ENCODE measurements at regions not wholly inside any gene's neighbourhood (a gene's known extent, or its start where the extent isn't known, plus 50 kb on each side); places are given as distances from the start of the nearest gene placed in this dataset.

DNA sequence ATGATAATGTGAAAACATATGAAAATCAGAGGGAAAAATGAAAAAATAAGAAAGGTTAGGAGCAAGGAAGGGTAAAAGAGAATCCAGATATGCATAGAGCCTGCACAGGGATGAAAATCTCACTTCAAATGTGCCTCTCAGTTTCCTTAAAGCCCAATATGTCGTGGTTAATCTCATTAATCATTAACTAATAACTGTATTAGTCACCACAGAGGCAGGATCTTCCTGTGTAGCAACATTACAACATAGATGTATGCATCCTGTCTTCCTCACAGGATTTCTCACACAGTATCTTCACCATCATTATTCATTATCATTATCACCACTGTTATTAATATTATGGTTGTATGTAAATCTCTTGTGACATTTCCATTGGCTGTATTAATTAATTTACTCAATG is 361.2 kb upstream of the SOX11 start:
- no peak for DNase-seq (ENCODE audit: low read depth in 3 of 3)

DNA sequence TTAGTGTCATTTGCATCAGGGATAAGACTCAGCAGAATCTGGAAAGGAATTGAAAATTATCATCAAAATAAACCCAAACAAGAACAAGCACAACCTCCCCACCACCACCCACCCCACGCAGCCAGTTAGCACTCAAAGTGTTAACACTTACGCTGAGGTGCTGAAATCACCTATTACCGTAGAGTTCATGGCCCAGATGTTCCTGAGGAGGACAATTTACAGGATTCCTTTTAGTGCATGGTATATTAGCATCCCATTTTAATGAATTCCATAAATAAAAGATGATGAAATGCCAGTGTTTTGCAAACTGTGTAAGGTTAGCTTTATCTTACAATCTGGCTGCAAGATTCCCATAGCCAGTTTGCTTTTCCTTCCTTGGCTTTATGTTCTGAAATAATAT is 359.3 kb upstream of the SOX11 start:
- DNase-seq (ENCODE audit: low read depth in 3 of 3): no peak

DNA sequence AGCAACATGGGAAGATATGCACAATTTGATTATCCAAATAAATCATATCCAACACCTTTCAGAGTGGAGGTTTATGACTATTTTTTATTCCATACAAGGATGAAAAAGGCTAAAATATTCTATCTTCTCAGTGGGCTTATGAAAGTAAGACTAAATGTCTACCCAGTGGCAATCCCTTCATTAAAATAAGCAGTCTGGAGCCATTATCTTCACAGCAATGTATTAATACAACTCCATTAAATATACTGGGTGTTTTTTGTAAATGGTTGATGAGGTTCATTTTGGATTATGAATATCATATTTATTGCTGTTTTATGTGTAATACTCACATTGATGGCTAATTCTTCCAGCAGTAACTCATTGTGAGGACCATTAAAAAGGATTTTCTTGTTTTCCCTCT is 352.7 kb upstream of the SOX11 start:
- no peak for DNase-seq (ENCODE audit: low read depth in 3 of 3)

DNA sequence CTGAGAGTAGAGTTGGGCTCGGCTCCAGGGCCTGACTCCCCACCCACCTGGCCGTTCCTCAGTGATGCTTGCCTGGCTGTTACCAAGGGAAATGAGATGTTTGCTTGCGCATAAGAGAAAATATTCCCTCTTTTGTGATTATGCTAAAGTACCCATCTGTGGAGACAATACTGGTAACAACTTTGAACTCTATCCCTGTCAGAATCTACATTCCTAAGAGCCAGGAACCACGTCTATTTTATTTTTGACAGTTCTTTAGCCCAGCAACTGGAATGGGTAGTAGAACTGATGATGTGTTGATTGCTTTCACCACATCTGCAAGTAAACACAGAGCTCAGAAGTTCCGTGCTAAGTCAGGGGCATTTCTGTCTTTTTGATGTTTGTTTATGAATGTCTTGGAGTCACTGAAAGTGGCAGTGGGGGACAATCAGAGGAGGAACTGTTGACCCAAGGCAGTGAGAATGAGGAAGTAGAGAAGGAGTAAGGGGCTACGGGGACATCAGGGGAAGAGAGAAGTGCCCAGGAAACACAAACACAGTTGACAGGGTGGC is 348.3 kb upstream of the SOX11 start:
- DNase-seq (ENCODE audit: low read depth in 3 of 3): no peak

DNA sequence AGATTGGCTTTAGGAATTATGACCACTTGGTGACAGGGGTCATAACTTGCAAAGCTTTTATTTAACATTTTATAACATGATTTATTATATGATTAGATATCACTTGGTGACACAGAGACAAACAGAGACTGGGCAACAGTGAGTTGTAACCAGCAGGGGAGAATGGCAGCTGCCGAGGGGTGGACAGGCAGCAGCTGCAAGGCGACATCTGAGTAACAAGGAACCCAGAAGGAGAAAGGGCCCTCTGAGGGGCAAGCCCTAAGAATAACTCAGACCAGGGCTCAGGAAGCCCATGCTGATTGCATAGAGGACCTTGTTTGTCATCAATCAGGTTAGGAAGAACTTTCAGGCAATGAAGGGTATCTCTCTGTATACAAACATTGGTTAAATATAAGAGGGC is 339.9 kb upstream of the SOX11 start:
- no peak for DNase-seq (ENCODE audit: low read depth in 3 of 3)

DNA sequence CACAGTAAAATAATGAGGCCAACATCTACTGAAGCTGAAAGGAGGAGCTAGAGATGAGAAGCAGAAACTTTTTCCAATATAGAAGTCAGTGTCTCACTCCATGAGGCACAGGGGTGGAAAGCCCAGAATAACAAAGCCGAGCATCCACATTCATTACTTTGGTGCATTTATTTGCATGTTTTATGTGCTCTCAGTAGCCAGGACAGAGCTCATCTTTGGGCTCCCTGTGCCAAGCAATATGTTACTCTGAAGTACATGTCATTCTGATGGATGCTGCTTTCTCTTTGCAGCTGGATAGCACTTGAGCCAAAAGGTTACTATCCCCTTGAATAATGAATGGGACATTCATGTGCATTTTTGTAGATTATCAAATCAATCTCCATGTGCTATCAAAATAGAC is 338.6 kb upstream of the SOX11 start:
- DNase-seq (ENCODE audit: low read depth in 3 of 3): no peak

DNA sequence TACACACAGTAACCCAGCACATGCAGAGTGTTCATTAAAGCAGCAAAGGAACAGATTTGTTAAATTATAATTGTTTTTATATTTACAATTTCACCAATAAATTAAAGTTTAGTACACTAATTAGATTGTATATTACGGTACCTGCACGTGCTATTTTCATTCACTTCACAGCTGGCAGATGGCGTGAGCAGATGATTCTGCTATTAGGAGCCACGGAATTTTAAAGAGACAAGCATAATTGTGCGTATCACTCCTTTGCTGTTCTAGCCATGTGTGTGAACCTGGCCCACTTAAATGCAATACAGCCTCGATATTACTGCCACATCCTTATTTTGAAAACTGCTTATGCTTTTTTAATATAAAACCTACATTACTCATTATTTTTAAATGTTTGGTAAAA is 332.8 kb upstream of the SOX11 start:
- DNase-seq (ENCODE audit: low read depth in 3 of 3): no peak

DNA sequence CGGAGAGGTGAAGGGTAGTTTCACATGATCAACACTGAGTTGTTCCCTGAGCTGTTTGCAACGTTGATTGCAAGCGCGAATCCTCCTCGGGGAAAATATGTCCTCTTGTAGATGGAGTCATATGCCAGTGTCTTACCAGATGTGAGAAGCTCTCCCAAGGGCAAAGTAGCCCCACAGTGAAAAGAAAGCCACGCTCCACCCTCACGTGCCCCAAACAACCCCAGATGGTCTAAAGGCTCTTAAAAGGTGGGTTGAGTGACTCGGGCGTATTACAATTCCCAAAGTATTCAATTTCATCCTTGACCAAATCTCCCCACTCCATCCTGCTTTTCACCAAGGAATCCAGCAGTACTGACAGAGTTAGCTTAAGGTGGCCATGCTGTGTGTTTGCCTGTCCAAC is 332.1 kb upstream of the SOX11 start:
- no peak for DNase-seq (ENCODE audit: low read depth in 3 of 3)

DNA sequence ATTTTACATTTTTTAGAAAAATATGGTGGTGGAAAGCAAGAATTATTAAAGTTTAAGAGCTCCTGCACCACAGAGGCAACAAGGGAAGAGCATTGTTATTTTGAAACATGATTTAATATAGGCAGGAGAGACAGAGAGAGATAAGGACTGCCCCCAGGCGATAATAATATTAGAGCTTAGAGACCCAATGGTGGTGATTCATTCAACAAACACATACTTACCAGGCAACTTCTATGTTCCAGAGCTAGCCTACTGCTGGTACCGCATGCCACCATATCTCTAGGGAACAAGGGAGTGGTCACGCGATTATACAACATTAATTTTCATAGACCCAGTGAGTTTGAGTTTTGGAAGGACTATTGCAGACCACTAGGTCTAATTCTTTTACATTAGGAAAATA is 327.8 kb upstream of the SOX11 start:
- DNase-seq (ENCODE audit: low read depth in 3 of 3): no peak

DNA sequence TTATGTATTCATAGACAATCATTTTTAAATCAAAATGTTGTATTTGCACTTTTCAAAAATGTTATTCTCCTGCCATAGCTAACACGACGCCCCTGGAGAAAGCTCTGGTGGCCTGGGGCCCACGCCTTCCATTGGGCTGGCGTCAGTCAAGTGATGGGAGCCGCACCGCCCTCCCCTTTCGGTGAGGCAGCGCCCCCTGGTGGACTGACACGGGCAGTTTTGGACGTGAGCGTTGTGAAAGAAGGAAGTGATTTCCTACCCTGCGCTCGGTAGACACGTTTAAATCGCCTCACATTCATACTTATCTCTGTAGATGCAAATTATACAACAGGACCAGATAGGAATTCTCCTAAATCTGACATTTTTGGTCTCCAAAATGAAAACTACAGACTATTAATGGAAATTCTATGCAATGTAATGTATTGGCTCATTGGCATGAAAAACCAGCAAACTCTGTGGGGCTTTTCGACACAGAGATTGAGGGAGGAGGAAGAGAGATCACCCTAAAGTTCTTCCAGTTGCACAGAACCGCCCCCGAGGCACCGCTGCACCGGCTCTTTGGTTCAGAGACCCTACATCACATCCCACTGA is 326.2 kb upstream of the SOX11 start:
- DNase-seq (ENCODE audit: low read depth in 3 of 3): no peak

DNA sequence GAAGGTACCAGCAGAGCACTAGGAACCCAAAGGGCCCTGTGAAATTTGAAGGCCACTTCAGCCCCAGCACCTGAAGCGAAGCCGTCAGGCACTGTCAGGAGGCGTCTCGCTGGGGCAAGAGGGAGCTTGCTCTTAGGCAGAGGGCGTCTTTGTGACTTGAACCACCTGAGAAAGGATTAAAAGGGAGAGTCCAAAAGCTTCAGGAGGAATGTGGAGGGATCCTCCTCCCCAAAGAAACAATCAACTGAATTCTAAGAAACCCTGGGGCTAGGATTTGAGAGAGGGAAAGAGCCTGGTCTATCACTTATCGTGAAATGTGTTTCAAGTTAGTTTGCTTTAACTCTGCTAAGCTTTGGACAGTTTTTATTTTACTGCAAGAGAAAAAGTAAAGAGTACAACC is 324.9 kb upstream of the SOX11 start:
- DNase-seq (ENCODE audit: low read depth in 3 of 3): no peak

DNA sequence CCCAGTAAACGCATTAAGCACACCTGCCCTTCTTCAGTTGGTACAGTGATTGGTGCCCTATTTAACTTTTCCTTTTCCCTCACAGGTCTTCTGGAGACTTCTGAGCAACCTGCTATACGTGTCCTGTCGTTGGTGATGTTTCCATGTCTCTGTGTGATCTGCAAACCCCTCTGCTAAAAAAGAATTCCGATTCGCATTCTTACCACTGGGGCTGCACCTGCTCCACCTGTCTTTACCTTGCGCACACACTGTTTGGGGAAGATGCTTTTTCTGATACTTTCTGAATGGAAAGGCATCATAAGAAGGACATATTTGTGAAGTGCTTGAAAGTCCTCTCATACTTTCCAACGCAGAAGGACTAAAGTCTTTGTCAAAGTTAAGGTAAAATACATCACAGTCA is 323.9 kb upstream of the SOX11 start:
- DNase-seq (ENCODE audit: low read depth in 3 of 3): no peak

DNA sequence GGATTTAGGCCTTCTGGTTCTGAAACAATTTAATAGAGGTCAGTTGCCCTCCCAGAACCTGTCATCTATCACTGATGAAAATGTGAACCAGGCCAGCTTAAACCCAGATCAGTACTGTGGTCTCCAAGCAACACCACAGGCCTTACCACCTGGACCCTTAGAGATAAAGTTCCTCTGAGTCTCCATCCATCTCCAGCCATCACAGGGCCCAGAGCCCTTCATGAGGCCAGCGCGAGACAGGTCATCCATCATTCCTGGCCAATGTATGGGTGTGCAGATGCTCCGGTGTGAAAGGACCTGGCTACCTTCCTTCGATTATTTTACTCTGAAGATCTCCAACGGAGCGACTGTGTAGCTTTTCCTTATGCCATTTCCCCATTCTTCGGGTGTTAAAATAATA is 322.7 kb upstream of the SOX11 start:
- DNase-seq (ENCODE audit: low read depth in 3 of 3): no peak

DNA sequence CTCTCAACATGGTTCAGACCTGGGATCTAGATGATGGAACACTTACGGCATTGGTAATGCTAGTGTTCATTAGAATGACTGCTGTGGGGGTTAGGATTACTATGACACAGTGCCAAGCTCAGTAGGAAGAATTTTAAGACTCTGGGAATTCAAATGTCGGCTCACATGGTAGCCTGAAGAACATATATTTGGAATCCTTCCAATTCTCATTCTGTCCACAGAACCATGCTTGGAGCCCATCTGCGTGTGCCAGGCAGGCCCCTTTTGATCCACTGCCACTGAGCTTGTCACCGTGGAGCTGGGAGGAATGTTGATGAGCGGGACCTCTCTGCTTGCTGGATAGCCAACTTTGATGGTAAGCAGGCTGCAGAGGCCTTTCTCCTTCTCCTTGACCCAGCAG is 322.0 kb upstream of the SOX11 start:
- DNase-seq (ENCODE audit: low read depth in 3 of 3): no peak

DNA sequence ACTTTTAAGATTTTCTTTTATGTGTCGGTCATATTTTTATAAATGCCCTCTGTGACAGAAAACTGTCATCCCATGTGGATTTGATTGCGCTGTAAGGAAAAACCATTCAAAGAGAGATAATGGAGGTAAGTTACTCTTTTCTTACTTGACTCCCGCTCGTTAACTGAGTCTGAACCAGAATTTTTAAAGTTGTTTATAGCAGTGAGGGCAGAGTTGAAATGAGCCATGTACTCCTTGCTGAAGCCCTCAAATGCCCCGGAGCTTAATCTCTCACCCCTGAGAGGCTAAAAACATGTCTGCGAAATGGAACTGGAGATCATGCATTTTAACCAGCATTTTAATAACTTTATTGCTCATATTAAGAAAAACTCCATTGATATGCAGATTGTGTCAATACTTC is 320.0 kb upstream of the SOX11 start:
- DNase-seq (ENCODE audit: low read depth in 3 of 3): no peak

DNA sequence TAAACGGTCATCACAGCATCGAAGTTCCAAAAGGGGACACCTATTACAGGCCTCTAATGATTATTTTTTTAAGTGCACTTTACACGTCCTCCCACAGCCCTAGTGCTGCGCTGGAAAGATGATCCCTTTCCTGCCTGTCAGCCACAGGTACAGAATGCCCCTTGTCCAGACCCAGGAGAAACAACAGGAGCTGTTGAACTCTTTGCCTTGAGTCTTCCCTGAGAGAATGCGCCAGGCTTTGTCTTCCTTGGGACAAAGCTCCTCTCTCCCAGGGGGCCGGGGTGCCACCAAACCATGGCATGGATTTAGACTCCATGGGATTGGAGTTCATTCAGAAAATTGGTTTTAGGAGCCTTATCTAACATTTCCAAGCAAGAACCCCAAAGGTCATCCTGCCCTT is 319.0 kb upstream of the SOX11 start:
- no peak for DNase-seq (ENCODE audit: low read depth in 3 of 3)

DNA sequence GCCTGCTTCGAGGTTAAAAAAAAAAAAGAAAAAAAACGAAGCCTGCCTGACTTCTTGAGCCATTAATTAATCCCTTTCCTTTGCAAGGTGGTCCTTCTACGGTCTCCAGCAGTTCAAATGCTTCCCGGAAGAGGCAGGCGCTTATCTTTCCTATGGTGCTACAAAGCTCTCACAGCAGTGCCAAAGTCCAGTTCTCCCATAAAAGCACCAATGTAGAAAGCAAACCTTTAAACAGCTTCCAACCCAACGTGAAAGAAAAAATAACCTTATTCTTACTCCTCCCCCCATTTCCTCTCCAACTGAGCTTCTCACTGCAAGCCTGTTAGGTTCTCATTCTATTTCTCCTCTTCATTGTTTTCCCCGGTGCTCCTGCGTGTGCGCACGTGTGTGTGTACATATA is 317.4 kb upstream of the SOX11 start:
- no peak for DNase-seq (ENCODE audit: low read depth in 3 of 3)

DNA sequence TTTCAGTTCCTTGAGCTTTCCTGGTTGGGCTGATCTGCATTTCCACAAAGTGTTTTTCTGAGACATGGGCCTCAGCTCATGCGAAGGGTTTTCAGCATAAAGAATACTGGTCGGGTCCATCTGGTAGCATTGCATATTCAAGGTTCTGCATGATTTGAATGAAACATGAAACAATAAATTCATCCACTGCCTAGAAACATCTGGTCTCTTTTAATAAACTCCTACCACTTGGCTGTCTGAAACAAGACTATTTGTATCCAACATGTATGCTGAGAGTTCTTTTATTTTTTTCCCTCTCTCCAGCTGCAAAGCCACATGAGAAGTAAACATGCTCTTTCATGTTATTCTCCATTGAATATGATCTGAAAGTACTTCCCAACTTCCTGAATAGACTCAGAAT is 314.9 kb upstream of the SOX11 start:
- DNase-seq (ENCODE audit: low read depth in 3 of 3): no peak

DNA sequence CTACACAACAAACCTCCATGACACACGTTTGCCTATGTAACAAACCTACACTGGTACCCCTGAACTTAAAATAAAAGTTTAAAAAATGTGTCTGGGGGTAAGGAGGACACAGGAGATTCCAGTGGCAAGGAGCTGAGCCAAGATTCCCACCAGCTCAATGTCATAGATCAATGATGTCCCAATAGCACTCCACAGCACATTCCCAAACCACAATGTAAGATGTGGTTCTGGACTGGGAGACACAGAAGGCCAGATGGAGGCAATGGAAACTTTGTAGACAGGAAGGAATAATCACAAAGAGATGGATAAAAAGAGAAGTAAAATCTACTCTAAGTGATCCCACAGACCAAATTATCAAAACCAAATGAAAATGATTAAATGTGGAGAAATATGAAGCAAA is 312.4 kb upstream of the SOX11 start:
- DNase-seq (ENCODE audit: low read depth in 3 of 3): no peak

DNA sequence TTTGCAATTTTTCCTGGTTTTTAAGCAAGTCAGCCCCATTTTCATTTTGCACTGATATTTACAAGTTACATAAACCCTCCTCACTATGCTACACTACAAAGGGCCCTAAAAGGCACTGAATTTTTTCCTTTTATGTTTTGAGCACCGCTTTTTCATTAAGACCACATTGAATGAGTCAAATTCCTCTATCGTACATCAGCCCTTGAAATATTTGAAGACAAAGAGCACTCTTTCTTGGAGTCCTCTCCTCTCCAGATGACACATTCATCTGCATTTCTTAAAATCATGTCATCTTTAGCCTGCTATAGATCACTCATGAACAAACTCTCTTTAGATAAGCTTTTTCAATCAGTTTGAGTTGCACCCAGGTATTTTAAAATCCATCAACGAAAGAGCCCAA is 306.6 kb upstream of the SOX11 start:
- DNase-seq (ENCODE audit: low read depth in 3 of 3): no peak

DNA sequence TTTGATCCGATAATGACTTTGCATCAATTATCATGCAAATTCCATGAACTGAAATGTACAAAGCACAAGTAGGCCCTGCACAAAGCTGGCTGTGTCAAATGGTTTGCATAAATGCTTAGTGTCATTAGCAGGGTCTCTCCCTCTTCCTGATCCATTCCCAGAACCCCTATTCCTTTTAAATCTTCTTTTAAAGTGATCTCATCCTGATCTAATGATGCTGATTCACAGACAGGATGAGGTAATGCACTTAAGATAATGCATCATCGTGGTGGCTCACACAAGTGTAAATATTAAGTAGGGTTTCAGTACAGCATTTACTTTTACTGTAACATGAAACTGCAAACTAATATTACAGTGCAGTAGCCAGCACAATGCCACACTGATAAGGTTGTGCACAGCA is 304.8 kb upstream of the SOX11 start:
- no peak for DNase-seq (ENCODE audit: low read depth in 3 of 3)

DNA sequence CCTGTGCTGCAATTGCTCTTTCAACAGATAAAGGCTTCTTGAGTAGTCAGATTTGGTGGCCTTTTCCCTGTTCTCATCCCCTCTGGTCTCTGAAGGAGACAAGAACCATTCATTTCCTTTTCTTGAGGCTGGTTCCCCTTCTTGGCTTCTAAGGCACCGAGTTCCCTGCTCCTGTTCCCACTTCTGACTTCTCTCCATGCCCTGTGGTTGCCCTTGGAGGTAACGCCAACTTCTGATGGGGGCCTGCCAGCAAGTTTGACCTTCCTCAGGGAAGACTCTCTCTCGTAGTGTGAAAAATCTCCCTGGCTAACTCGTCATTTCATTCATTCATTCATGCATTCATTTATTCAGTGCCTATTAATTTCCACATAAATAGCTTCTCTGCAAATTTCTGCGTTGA is 302.4 kb upstream of the SOX11 start:
- DNase-seq (ENCODE audit: low read depth in 3 of 3): no peak

DNA sequence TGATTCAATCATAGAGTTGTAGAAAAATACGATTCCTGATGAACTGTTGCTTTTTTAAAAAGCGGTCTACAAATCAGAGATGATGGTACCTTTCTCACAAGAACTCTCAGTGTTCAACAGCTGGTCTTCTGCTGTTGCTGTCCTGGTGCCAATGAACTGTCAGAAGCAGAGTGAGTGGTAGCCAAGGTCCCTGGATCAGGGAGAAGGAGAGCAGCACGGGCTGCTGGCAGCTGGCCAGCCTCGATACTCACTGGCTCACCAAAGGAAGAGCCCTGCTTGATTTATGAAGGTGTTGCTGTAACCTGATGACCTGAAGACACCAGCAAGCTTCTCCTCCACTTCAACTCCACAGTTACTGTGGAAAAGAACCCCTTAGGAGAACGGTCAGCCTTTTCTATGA is 300.8 kb upstream of the SOX11 start:
- DNase-seq (ENCODE audit: low read depth in 3 of 3): no peak

DNA sequence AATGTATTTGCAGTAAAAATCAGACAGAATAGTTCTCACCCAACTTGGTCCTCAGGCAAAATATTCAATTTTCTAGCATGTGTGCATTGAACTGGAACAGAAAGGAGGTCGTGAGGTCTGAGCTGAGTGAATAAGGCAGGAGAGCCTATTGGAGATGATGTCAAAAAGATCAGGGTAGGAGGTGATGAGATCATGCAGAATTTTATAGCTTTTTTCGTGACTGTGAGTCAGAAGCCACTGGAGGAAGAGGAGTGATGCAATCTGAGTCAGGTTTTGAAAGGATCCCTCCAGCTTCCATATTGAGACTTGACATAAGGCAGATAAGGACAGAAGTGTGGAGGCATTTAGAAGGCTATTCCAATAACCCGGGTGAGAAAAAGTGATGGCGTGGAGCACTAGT is 299.5 kb upstream of the SOX11 start:
- no peak for DNase-seq (ENCODE audit: low read depth in 3 of 3)

DNA sequence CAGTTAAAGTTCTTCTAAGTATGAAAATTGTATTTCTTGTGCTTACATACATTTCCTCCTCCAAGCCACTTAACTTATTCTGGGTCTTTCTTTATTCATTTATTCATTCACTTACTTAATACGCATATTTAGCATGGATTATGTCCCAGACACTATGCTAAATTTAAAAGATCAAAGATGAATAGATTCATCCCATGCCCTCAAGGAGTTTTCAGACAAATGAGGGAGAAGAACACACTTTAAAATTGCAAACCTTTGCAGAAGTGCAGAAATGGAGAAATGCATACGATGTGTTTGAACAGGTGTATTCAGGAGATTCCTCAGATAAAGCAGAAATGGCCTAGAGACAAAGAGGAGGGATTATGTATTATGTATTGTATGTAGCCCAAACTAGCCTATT is 298.7 kb upstream of the SOX11 start:
- DNase-seq (ENCODE audit: low read depth in 3 of 3): no peak
